Endodermal cell (in vitro differentiated cells): ENCODE measurements at regions not wholly inside any gene's neighbourhood (a gene's known extent, or its start where the extent isn't known, plus 50 kb on each side); places are given as distances from the start of the nearest gene placed in this dataset.

Source experiments
- DNase-seq: peaks from one replicate; pipeline ENCODE4 v3.0.0-alpha.2; 2017
- H3K27ac ChIP-seq: 2 replicates; pipeline ENCODE4 v1.5.1; 2013; ENCODE audit warnings: mild to moderate bottlenecking, low read depth, low read length, moderate library complexity
- H3K27me3 ChIP-seq: 2 replicates; pipeline ENCODE4 v1.6.1; 2013; ENCODE audit warnings: mild to moderate bottlenecking, low read length, moderate library complexity; ENCODE audit not compliant: insufficient read depth, control insufficient read depth, poor library complexity, severe bottlenecking
- H3K36me3 ChIP-seq: 2 replicates; pipeline ENCODE4 v1.7.0; 2013; ENCODE audit warnings: mild to moderate bottlenecking, low read length, moderate library complexity; ENCODE audit not compliant: control insufficient read depth, insufficient read depth
- H3K4me1 ChIP-seq: one replicate; pipeline ENCODE4 v1.7.0; 2013; ENCODE audit warnings: low read length; ENCODE audit not compliant: control insufficient read depth, insufficient read depth
- H3K4me3 ChIP-seq: 2 replicates; pipeline ENCODE4 v1.5.1; 2013; ENCODE audit warnings: mild to moderate bottlenecking, low read length, moderate library complexity
- H3K9ac ChIP-seq: 2 replicates; pipeline ENCODE4 v1.6.1; 2013; ENCODE audit warnings: mild to moderate bottlenecking, low read length, moderate library complexity; ENCODE audit not compliant: poor library complexity, severe bottlenecking; ENCODE audit errors: extremely low read depth
- H3K9me3 ChIP-seq: 2 replicates; pipeline ENCODE4 v1.6.1; 2013; ENCODE audit warnings: mild to moderate bottlenecking, low read length, moderate library complexity; ENCODE audit not compliant: control insufficient read depth
- H3K27ac Mint-ChIP-seq: 2 replicates; pipeline ENCODE4 v1.8.0; 2020; ENCODE audit warnings: mixed read lengths
- H3K27me3 Mint-ChIP-seq: 2 replicates; pipeline ENCODE4 v1.8.0; 2021; ENCODE audit warnings: mild to moderate bottlenecking, mixed read lengths; ENCODE audit not compliant: insufficient read depth
- H3K36me3 Mint-ChIP-seq: 2 replicates; pipeline ENCODE4 v1.8.0; 2020; ENCODE audit warnings: low read depth, mixed read lengths
- H3K4me1 Mint-ChIP-seq: 2 replicates; pipeline ENCODE4 v1.8.0; 2020; ENCODE audit warnings: mixed read lengths
- H3K4me3 Mint-ChIP-seq: 2 replicates; pipeline ENCODE4 v1.8.0; 2020; ENCODE audit warnings: mild to moderate bottlenecking, moderate library complexity, mixed read lengths
- H3K9me3 Mint-ChIP-seq: 2 replicates; pipeline ENCODE4 v1.8.0; 2020; ENCODE audit warnings: mild to moderate bottlenecking, mixed read lengths
- CTCF ChIP-seq: fragments of 200-600 bp; sonication (generic); conservative IDR thresholded peaks from 2 replicates; pipeline ENCODE4 v1.5.0; 2021; ENCODE audit warnings: antibody characterized with exemption, mild to moderate bottlenecking
- WGBS, 2 experiments: methylation state at CpG; one replicate each; pipeline versions ENCODE4 v1.1.5 to v1.1.7; 2013; ENCODE audit warnings: missing lambda C conversion rate in 2 of 2, mixed read lengths in 1 of 2; ENCODE audit not compliant: insufficient coverage in 1 of 2, insufficient read length in 1 of 2; 5-methylcytosine and 5-hydroxymethylcytosine counted together

GRCh38 chr17:12313786-12314185, 293.1 kb downstream of the MAP2K4 start:
- no peak overlapping the region for H3K27ac ChIP-seq
- no peaks in the 10 kb centered on the region for H3K27me3 ChIP-seq
- H3K4me3 ChIP-seq: no peak overlapping the region
- H3K27ac Mint-ChIP-seq: no peak overlapping the region
- no peaks in the 10 kb centered on the region for H3K36me3 Mint-ChIP-seq
- H3K9me3 Mint-ChIP-seq: peaks cover 9% of the 10 kb centered on the region
- H3K4me1 Mint-ChIP-seq: no peaks in the 10 kb centered on the region
- no peaks in the 10 kb centered on the region for H3K4me1 ChIP-seq
- H3K9ac ChIP-seq: no peak overlapping the region
- H3K27me3 Mint-ChIP-seq: no peaks in the 10 kb centered on the region
- WGBS, 2 experiments: 71 to 100% methylated on average over 1 of the region's 1 CpG
- H3K36me3 ChIP-seq: no peaks in the 10 kb centered on the region
- H3K9me3 ChIP-seq: no peaks in the 10 kb centered on the region
- no peak for DNase-seq
- no peak overlapping the region for H3K4me3 Mint-ChIP-seq
- TF ChIP-seq CTCF: no peak

- H3K9me3 Mint-ChIP-seq: peaks cover 7% of the 10 kb centered on the region
- Histone ChIP-seq H3K27me3 (no peaks in the 10 kb centered on the region), H3K36me3 (no peaks in the 10 kb centered on the region), H3K4me3 (no peak overlapping the region), H3K4me1 (no peaks in the 10 kb centered on the region), H3K27ac (no peak overlapping the region), H3K9me3 (no peaks in the 10 kb centered on the region), H3K9ac (no peak overlapping the region)
- no peaks in the 10 kb centered on the region for H3K27me3 Mint-ChIP-seq
- no peak overlapping the region for H3K4me3 Mint-ChIP-seq
- no peaks in the 10 kb centered on the region for H3K4me1 Mint-ChIP-seq
- WGBS, 2 experiments: 70 to 97% methylated on average over 1 of the region's 1 CpG
- no peaks in the 10 kb centered on the region for H3K36me3 Mint-ChIP-seq
- DNase-seq: no peak
- TF ChIP-seq CTCF: no peak
- H3K27ac Mint-ChIP-seq: no peak overlapping the region
These were observed 295.3 kb downstream of the MAP2K4 start for GRCh38 chr17:12316021-12316420.

GRCh38 chr17:12318571-12319266, 298.0 kb downstream of the MAP2K4 start:
- H3K4me3 Mint-ChIP-seq: no peak overlapping the region
- DNase-seq: no peak
- Histone ChIP-seq H3K9ac (no peak overlapping the region), H3K36me3 (no peaks in the 10 kb centered on the region), H3K27me3 (no peaks in the 10 kb centered on the region), H3K4me3 (no peak overlapping the region), H3K27ac (no peak overlapping the region), H3K9me3 (no peaks in the 10 kb centered on the region), H3K4me1 (no peaks in the 10 kb centered on the region)
- no peak overlapping the region for H3K27ac Mint-ChIP-seq
- TF ChIP-seq CTCF: no peak
- H3K36me3 Mint-ChIP-seq: no peaks in the 10 kb centered on the region
- H3K27me3 Mint-ChIP-seq: no peaks in the 10 kb centered on the region
- WGBS, 2 experiments: 82 to 92% methylated on average over 5 to 9 of the region's 9 CpGs
- H3K4me1 Mint-ChIP-seq: no peaks in the 10 kb centered on the region
- H3K9me3 Mint-ChIP-seq: no peaks in the 10 kb centered on the region
